Activated naive CD4-positive, alpha-beta T cell treated with anti-CD3 and anti-CD28 coated beads for 36 hours (primary cell): ENCODE measurements at regions not wholly inside any gene's neighbourhood (a gene's known extent, or its start where the extent isn't known, plus 50 kb on each side); places are given as distances from the start of the nearest gene placed in this dataset.

Experiments
- CTCF ChIA-PET: fragments of 350-600 bp; sonication (Branson Sonifier 250); formaldehyde crosslinking; loops from one replicate; lab custom pipeline; 2021; ENCODE audit warnings: antibody characterized with exemption; lab: Charles Lee
- DNase-seq: peaks from one replicate; pipeline ENCODE4 v3.0.0-alpha.2; 2020
- H3K27ac Mint-ChIP-seq: one replicate; pipeline ENCODE4 v1.8.0; 2021; ENCODE audit warnings: mild to moderate bottlenecking, mixed read lengths
- H3K27me3 Mint-ChIP-seq: one replicate; pipeline ENCODE4 v1.8.0; 2021; ENCODE audit warnings: low read depth, mixed read lengths
- H3K36me3 Mint-ChIP-seq: one replicate; pipeline ENCODE4 v1.8.0; 2021; ENCODE audit warnings: low read depth, mixed read lengths
- H3K4me1 Mint-ChIP-seq: one replicate; pipeline ENCODE4 v1.8.0; 2021; ENCODE audit warnings: low read depth, mixed read lengths
- H3K4me3 Mint-ChIP-seq: one replicate; pipeline ENCODE4 v1.8.0; 2021; ENCODE audit warnings: mild to moderate bottlenecking, moderate library complexity, mixed read lengths
- H3K9me3 Mint-ChIP-seq: one replicate; pipeline ENCODE4 v1.8.0; 2021; ENCODE audit warnings: mixed read lengths
- intact Hi-C: fragments of 100-400 bp; cut with micrococcal nuclease; formaldehyde crosslinking; loops from one replicate; pipeline ENCODE4 v1.15.1; 2023

DNA sequence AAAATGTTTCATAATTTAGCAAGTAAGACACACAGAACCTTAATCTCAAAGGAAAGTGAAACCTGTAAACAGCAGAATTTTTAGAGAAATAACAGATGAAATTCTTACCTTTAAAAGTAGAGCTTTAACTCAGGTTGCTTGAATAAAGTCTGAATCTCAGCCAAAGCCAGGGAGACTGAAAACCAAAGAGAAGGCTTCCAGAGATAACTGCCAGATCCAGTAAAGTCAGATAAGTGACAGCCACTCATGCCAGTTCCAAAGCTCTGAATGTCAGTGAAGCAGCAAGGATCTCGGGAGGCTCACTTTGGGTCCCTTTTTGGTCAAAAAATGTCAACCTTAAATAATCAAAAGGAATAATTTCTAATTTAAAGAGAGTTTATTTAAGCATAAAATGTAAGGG lies 199.9 kb upstream of the CHRM3 start:
- no peak overlapping the region for H3K27ac Mint-ChIP-seq
- peaks cover 1% of the 10 kb centered on the region for H3K9me3 Mint-ChIP-seq
- intact Hi-C loops, result no loop called here

DNA sequence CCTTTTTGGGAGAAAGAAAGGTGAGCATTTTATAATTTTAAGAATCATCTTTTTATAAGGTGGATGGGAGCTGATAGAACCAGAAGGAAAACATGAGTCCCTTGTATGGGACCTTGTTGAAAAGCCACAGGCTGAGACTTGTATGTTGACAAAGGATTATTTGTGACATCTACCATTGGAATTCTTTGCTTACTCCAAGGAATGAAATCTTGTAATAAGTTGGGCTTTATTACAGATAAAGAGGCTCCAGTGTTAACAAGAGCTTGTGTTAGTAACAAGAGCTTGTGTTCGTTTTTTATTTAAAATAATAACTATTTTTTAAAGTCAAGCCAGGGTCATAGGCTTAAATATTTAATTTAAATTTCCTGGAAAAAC lies 201.1 kb upstream of the CHRM3 start:
- H3K27ac Mint-ChIP-seq, result no peak overlapping the region
- no peaks in the 10 kb centered on the region for H3K4me1 Mint-ChIP-seq
- CTCF ChIA-PET, result no interaction called here

More for the DNA sequence above, 199.9 kb upstream of the CHRM3 start:
- no peak for DNase-seq
- H3K27me3 Mint-ChIP-seq, result no peaks in the 10 kb centered on the region
- H3K4me1 Mint-ChIP-seq, result no peaks in the 10 kb centered on the region
- CTCF ChIA-PET, result no interaction called here
- no peak overlapping the region for H3K4me3 Mint-ChIP-seq
- no peaks in the 10 kb centered on the region for H3K36me3 Mint-ChIP-seq

DNA sequence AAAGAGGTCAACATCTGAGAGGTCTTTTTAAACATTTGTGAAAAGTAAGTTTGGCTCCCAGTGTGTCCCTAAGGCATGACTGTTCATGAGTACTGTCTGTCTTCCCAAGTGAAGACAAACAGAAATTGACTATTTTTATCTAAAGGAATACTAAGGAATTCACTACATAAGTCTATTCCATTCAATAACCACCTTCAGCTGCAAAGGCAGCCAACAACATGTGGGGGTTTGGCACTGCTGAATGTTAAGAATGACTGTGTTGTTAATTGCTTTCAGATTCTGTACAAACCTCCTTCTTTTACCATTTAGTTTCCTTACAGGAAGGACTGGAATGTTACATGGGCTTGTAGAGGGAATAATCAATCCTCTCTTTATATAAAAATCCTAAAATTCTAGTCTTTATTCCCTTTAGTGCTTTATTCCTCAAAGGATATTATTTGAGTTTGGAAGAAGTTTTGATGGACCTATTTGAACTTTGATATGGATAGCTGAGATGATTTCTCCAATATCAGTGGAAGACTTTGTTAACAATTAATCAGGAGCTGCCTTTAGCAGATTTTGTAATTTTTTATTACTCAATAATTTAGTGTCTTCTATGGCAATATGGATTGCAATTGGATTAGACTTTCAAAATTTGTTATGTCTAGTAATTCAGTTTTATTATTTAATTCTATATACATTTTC lies 201.7 kb upstream of the CHRM3 start:
- Mint-ChIP-seq H3K27ac (no peak overlapping the region), H3K9me3 (peaks cover 3% of the 10 kb centered on the region), H3K36me3 (no peaks in the 10 kb centered on the region), H3K4me3 (no peak overlapping the region), H3K4me1 (no peaks in the 10 kb centered on the region), H3K27me3 (no peaks in the 10 kb centered on the region)
- intact Hi-C loops, result no loop called here
- DNase-seq, result no peak
- CTCF ChIA-PET, result no interaction called here

More for the DNA sequence above, 201.1 kb upstream of the CHRM3 start:
- Mint-ChIP-seq H3K4me3 (no peak overlapping the region), H3K27me3 (no peaks in the 10 kb centered on the region), H3K36me3 (no peaks in the 10 kb centered on the region), H3K9me3 (peaks cover 3% of the 10 kb centered on the region)
- intact Hi-C loops, result no loop called here
- DNase-seq, result no peak

DNA sequence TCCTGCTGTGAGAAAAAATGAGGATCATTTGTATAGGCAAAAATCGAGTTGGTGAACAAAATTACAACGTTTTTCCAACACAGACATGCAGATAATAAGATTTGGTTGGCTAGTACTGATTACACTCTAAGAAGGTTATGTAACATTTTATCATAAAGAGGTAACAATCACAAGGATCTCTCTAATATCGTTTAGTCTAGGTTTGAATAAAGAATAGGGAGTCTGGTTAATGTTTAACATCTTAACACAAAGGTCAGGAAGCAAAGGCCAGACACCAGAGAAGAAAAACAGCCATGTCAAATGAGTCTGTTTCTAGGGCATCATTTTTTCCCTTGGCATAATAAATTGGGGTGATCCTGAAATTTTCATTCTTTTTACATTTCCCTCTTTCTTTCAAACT lies 207.4 kb upstream of the CHRM3 start:
- H3K4me1 Mint-ChIP-seq, result no peaks in the 10 kb centered on the region
- intact Hi-C loops, result no loop called here
- DNase-seq, result no peak
- no peak overlapping the region for H3K27ac Mint-ChIP-seq
- CTCF ChIA-PET, result no interaction called here
- H3K36me3 Mint-ChIP-seq, result no peaks in the 10 kb centered on the region
- no peaks in the 10 kb centered on the region for H3K27me3 Mint-ChIP-seq
- H3K4me3 Mint-ChIP-seq, result no peak overlapping the region
- peaks cover 5% of the 10 kb centered on the region for H3K9me3 Mint-ChIP-seq

DNA sequence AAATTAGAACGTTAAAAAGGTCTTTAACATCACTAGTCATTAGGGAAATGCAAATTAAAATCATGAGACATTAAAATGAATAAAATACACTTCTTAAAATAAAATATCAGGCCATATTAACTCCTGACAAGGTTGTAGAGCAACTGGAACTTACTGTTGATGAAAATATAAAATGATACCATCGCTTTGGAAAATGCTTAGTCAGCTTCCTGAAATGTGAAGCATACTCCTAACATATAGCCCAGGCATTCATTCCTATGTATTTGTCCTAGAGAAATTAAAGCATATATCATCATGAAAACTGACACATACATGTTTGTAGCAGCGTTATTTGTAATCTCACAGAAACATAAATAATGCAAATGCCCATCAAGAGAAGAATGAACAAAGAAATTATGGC lies 211.5 kb upstream of the CHRM3 start:
- intact Hi-C loops, result no loop called here
- no peak for DNase-seq
- Mint-ChIP-seq H3K9me3 (peaks cover 15% of the 10 kb centered on the region), H3K4me1 (no peaks in the 10 kb centered on the region), H3K27me3 (no peaks in the 10 kb centered on the region), H3K36me3 (peaks cover 1% of the 10 kb centered on the region), H3K27ac (no peak overlapping the region), H3K4me3 (no peak overlapping the region)
- CTCF ChIA-PET, result no interaction called here

DNA sequence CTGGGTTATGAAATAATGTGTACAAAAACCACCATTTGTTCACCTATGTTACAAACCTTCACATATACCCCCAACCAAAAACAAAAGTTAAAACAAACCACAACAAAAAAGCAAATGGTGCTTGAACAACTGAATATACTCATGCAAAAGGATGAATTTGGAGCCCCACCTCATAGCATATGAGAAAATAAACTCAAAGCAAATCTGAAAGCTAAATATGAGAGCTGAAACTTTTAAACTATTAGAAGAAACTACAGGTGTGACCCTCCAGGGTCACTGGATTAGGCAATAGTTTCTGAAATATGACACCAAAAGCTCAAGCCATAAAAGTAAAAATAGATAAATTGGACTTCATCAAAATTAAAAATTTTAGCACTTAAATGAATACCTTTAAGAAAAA lies 215.5 kb upstream of the CHRM3 start:
- DNase-seq, result no peak
- peaks cover 1% of the 10 kb centered on the region for H3K36me3 Mint-ChIP-seq
- CTCF ChIA-PET, result no interaction called here
- H3K4me1 Mint-ChIP-seq, result no peaks in the 10 kb centered on the region
- no peaks in the 10 kb centered on the region for H3K27me3 Mint-ChIP-seq
- peaks cover 14% of the 10 kb centered on the region for H3K9me3 Mint-ChIP-seq
- H3K27ac Mint-ChIP-seq, result no peak overlapping the region
- no peak overlapping the region for H3K4me3 Mint-ChIP-seq
- intact Hi-C loops, result no loop called here

DNA sequence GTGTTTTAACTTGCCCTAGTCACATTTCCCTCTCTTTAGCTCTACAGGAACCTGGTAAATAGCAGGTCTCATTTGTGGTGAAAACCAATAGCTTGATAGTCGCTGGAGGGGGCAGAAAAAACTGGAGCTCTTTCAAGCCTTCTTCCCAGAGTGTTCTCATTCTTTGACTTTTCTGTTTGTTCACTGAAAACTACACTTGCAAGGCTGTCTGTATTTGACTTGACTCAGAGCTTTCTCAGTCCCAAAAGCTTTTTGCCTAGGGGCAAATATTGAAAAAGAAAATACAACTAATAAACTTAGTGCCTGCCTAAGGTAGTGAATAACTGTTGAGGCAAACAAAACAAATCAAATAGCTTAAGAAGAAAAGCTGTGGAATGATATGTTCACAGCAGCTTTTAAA lies 217.1 kb upstream of the CHRM3 start:
- no peaks in the 10 kb centered on the region for H3K4me1 Mint-ChIP-seq
- CTCF ChIA-PET, result no interaction called here
- intact Hi-C loops, result no loop called here
- DNase-seq, result no peak
- no peak overlapping the region for H3K4me3 Mint-ChIP-seq
- H3K27ac Mint-ChIP-seq, result no peak overlapping the region
- no peaks in the 10 kb centered on the region for H3K27me3 Mint-ChIP-seq
- H3K36me3 Mint-ChIP-seq, result peaks cover 1% of the 10 kb centered on the region
- peaks cover 14% of the 10 kb centered on the region for H3K9me3 Mint-ChIP-seq

DNA sequence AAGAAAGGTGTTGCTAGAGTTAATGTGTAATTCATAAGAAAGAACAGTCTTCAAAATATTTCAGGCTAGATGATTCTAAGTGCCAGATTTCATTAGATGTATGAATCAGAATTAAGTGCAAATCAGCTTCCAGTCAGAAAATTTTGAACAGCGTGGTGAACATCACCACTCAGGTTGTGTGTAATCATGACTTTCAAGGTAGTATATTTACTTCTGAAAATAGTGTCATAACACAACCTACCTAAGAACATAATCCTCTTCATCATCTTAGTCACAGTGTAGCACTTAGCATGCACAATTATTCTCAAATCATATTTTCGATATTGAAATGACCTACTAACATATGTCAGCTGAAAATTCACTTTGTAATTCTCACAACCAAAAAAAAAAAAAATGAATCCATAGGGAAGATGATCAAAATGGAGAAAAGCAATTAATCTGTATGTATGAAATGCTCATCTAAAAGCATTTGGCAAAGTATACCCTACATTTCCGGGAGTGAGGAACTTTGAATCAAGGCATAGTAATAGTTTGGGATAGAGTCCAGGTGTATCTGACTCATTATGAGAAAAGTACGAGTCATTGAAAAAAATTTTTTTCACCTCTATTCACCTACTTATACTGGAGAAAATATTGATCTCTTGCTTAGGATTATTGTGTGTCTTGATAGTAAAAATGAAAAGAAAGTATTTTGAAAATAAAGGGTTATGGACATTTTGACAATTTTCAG lies 221.8 kb upstream of the CHRM3 start:
- intact Hi-C loops, result no loop called here
- H3K4me3 Mint-ChIP-seq, result no peak overlapping the region

DNA sequence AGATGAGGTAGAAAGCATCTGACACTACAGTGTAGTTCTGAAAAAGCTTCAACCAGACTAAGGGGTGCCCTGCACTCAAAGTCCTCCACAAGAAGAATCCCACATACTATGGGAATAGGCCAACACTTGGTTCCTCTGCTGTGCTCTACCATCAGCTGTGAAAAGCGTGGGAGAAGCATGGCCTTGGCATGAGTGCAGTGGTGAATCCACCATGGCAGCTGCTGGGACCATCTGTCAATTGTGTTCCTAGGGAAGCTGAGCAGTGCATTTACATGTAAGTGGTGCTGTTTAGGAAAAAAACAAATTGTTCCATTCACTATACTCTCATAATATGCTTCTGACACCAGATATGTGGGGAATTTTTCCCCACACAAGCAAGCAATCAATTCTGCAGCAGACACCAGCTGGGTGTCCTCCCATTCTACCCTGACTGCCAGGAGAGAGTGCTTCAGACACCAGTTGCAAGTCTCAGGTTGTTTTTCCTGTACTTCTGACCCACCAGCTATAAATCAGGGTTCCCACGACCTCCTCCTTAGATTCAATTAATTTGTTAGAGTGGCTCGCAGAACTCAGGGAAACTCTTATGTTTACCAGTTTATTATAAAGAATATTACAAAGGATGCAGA lies 230.8 kb upstream of the CHRM3 start:
- no peaks in the 10 kb centered on the region for H3K36me3 Mint-ChIP-seq
- CTCF ChIA-PET, result no interaction called here
- peaks cover 2% of the 10 kb centered on the region for H3K9me3 Mint-ChIP-seq
- no peak for DNase-seq
- H3K27ac Mint-ChIP-seq, result no peak overlapping the region
- no peaks in the 10 kb centered on the region for H3K27me3 Mint-ChIP-seq
- intact Hi-C loops, result no loop called here
- H3K4me1 Mint-ChIP-seq, result no peaks in the 10 kb centered on the region
- H3K4me3 Mint-ChIP-seq, result no peak overlapping the region

More for the DNA sequence above, 221.8 kb upstream of the CHRM3 start:
- Mint-ChIP-seq H3K9me3 (peaks cover 3% of the 10 kb centered on the region), H3K4me1 (no peaks in the 10 kb centered on the region), H3K27ac (no peak overlapping the region), H3K36me3 (no peaks in the 10 kb centered on the region), H3K27me3 (no peaks in the 10 kb centered on the region)
- DNase-seq, result no peak
- CTCF ChIA-PET, result no interaction called here

DNA sequence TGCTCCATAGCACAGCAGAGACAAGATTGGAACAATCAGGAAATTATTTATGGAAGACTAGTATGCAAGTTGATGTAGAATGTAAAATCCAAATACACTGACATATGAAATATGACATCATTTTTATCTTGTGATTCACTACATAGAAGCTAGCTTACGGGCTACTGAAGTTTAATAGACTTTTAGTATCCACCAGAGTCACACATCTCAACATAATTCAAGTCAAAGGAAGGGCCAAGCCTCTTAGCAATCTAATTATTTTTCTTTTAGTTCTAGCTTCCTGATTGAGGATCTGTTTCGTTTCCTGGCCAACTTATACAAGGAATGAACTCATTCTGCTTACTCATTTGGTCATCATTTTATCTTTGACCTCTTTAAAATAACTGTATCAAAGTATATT lies 234.4 kb upstream of the CHRM3 start:
- H3K27ac Mint-ChIP-seq, result no peak overlapping the region
- no peak for DNase-seq
- peaks cover 2% of the 10 kb centered on the region for H3K9me3 Mint-ChIP-seq
- intact Hi-C loops, result no loop called here
- H3K4me1 Mint-ChIP-seq, result no peaks in the 10 kb centered on the region
- no peak overlapping the region for H3K4me3 Mint-ChIP-seq
- H3K36me3 Mint-ChIP-seq, result no peaks in the 10 kb centered on the region
- CTCF ChIA-PET, result no interaction called here
- H3K27me3 Mint-ChIP-seq, result no peaks in the 10 kb centered on the region

DNA sequence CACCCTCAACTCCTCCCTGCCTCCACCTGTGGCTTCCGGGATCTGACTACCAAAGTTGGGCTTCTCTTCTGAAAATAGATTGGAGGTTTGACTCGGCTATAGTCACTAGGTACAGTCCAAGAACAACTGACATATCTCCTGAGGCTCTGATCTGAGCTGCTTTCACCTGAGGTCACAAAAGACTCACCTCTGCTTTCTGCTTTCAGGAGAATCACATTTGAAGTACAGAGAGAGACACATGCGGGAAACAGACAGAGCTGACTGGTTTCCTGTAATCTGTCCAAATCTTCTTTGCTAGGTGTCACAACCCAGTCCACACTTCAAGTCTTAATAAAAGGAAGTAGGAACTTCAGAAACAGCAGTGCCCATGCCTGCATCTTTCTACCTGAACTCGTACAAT lies 245.4 kb upstream of the CHRM3 start:
- no peak overlapping the region for H3K27ac Mint-ChIP-seq
- no peak overlapping the region for H3K4me3 Mint-ChIP-seq
- H3K27me3 Mint-ChIP-seq, result no peaks in the 10 kb centered on the region
- intact Hi-C loops, result no loop called here
- CTCF ChIA-PET, result no interaction called here
- no peaks in the 10 kb centered on the region for H3K4me1 Mint-ChIP-seq
- DNase-seq, result no peak
- peaks cover 1% of the 10 kb centered on the region for H3K36me3 Mint-ChIP-seq
- peaks cover 5% of the 10 kb centered on the region for H3K9me3 Mint-ChIP-seq

DNA sequence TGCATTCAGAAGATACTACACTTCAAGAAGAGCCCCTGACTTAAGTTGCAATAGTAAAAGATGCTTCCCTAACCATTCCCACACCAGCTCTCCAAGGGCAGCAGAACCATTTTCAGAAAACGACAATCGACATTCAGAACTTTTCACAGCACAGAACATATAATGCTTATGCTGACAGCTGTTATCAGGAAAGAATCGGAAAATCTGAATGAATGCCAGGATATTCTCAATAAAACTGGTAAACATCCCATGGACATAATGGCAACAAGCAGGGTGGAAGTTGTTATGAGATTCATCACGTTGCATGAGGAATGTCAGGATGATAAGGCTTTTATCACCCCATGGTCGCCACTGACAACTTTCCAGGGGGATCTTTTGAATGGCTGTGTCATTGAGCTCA lies 246.6 kb upstream of the CHRM3 start:
- Mint-ChIP-seq H3K36me3 (peaks cover 1% of the 10 kb centered on the region), H3K4me3 (no peak overlapping the region)

DNA sequence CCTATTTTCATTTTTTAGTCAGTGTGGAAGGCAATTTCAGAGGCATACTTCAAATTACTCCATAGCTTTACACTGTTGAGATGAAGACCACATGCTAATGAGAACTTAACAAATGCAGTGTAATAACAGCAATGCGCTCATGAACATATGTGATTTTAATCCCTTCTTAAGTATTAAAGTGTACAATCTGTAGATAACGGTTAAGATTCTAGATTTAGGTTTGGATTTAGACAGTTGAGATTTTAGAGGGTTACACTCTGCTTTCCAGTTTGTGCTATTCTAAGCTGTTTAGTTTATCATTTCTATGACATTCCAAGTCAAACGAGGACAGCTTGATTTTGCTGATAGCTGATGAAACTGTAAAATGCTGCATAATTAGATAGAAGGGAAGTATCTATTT lies 257.8 kb upstream of the CHRM3 start:
- CTCF ChIA-PET, result no interaction called here
- Mint-ChIP-seq H3K4me1 (no peaks in the 10 kb centered on the region), H3K27ac (no peak overlapping the region), H3K4me3 (no peak overlapping the region), H3K36me3 (no peaks in the 10 kb centered on the region), H3K27me3 (no peaks in the 10 kb centered on the region), H3K9me3 (peaks cover 5% of the 10 kb centered on the region)
- intact Hi-C loops, result no loop called here
- no peak for DNase-seq

More for the DNA sequence above, 246.6 kb upstream of the CHRM3 start:
- intact Hi-C loops, result no loop called here
- Mint-ChIP-seq H3K4me1 (no peaks in the 10 kb centered on the region), H3K27ac (no peak overlapping the region), H3K9me3 (peaks cover 9% of the 10 kb centered on the region), H3K27me3 (no peaks in the 10 kb centered on the region)
- CTCF ChIA-PET, result no interaction called here
- no peak for DNase-seq
